Aorta (tissue), 5 donors: ENCODE measurements at regions not wholly inside any gene's neighbourhood (a gene's known extent, or its start where the extent isn't known, plus 50 kb on each side); places are given as distances from the start of the nearest gene placed in this dataset.

Experiments
- ATAC-seq: fragments of 200-7000 bp; cut with Tn5 transposase; one replicate; pipeline ENCODE4 v1.9.1; 2022; ENCODE audit warnings: moderate library complexity; ENCODE audit not compliant: low FRiP score
- DNase-seq, 2 donors: peaks; one replicate each; pipeline ENCODE4 v3.0.0-alpha.2; 2020
- H3K27ac ChIP-seq, 2 donors: one replicate each; pipeline ENCODE4 v1.5.1; 2013; ENCODE audit warnings: low read length in 2 of 2, mild to moderate bottlenecking in 2 of 2, moderate library complexity in 2 of 2, control low read depth in 1 of 2, inconsistent platforms in 1 of 2, low read depth in 1 of 2
- H3K27me3 ChIP-seq, 2 donors: one replicate each; pipeline ENCODE4 v1.6.1; 2013; ENCODE audit warnings: control low read depth in 1 of 2, low read length in 1 of 2, mild to moderate bottlenecking in 1 of 2, moderate library complexity in 1 of 2; ENCODE audit not compliant: insufficient read depth in 2 of 2, control insufficient read depth in 1 of 2
- H3K36me3 ChIP-seq, 2 donors: one replicate each; pipeline ENCODE4 v1.6.1; 2013; ENCODE audit warnings: control low read depth in 1 of 2, low read length in 1 of 2, mild to moderate bottlenecking in 1 of 2; ENCODE audit not compliant: insufficient read depth in 2 of 2, control insufficient read depth in 1 of 2
- H3K4me1 ChIP-seq, 2 donors: one replicate each; pipeline ENCODE4 v1.6.1; 2013; ENCODE audit warnings: low read length in 2 of 2, control low read depth in 1 of 2, mild to moderate bottlenecking in 1 of 2, moderate library complexity in 1 of 2; ENCODE audit not compliant: insufficient read depth in 2 of 2, control insufficient read depth in 1 of 2
- H3K4me3 ChIP-seq, 2 donors: one replicate each; pipeline ENCODE4 v1.5.1; 2013; ENCODE audit warnings: low read length in 2 of 2, control low read depth in 1 of 2, mild to moderate bottlenecking in 1 of 2
- H3K9me3 ChIP-seq: one replicate; pipeline ENCODE4 v1.6.1; 2013; ENCODE audit warnings: mild to moderate bottlenecking, low read length; ENCODE audit not compliant: control insufficient read depth
- WGBS, 2 donors: extraction: QIAGEN DNeasy Blood & Tissue Kit; methylation state at CpG; one replicate each; pipeline ENCODE4 v1.1.7; 2013; 5-methylcytosine and 5-hydroxymethylcytosine counted together
- intact Hi-C, 2 donors: fragments of 100-400 bp; cut with DNase I; formaldehyde crosslinking; loops; one replicate each; pipeline versions ENCODE4 v1.14.2 to v1.15.0; 2022
- donor health status: healthy with polysubstance abuse.
- donor health status: Bipolar disorder and iron deficiency.
- donor health status: DM: no; HTN: no; CAD: no.
- donor health status: DM: no; HTN: no; CAD: no.
- donor health status: DM: yes; HTN: yes; CAD: no.

- no peak overlapping the region for H3K27ac ChIP-seq
- peaks cover 6% of the 10 kb centered on the region for H3K9me3 ChIP-seq
- intact Hi-C loops = no loop called here
- H3K4me3 ChIP-seq = no peak overlapping the region
- no peak for DNase-seq
- H3K4me1 ChIP-seq = no peaks in the 10 kb centered on the region
- H3K27me3 ChIP-seq = peaks cover 0 to 3% of the 10 kb centered on the region in 2 donors
- H3K36me3 ChIP-seq = no peaks in the 10 kb centered on the region
- no peak for ATAC-seq
- 73 to 74% methylated on average over 8 of the region's 8 CpGs for WGBS, 2 donors
These were observed 195.3 kb downstream of the SMAD2 start for GRCh38 chr18:47735041-47735702.

GRCh38 chr18:47731276-47731675, 199.2 kb downstream of the SMAD2 start:
- no peaks in the 10 kb centered on the region for H3K9me3 ChIP-seq
- no peak overlapping the region for H3K4me3 ChIP-seq
- no peaks in the 10 kb centered on the region for H3K4me1 ChIP-seq
- intact Hi-C loops = no loop called here
- H3K36me3 ChIP-seq = no peaks in the 10 kb centered on the region
- H3K27me3 ChIP-seq = no peaks in the 10 kb centered on the region
- DNase-seq (no peak), ATAC-seq (no peak)
- H3K27ac ChIP-seq = no peak overlapping the region
- 67 to 73% methylated on average over 5 of the region's 5 CpGs for WGBS, 2 donors

- Histone ChIP-seq H3K27ac (no peak overlapping the region), H3K27me3 (no peaks in the 10 kb centered on the region), H3K4me1 (no peaks in the 10 kb centered on the region), H3K4me3 (no peak overlapping the region), H3K36me3 (no peaks in the 10 kb centered on the region), H3K9me3 (no peaks in the 10 kb centered on the region)
- DNase-seq (no peak), ATAC-seq (no peak)
- intact Hi-C loops = no loop called here
- WGBS, 2 donors = 66% methylated on average over 5 of the region's 5 CpGs
These were observed 199.7 kb downstream of the SMAD2 start for GRCh38 chr18:47730795-47731194.

GRCh38 chr18:47729356-47729755, 201.1 kb downstream of the SMAD2 start:
- H3K4me3 ChIP-seq = no peak overlapping the region
- DNase-seq (no peak), ATAC-seq (no peak)
- H3K4me1 ChIP-seq = no peaks in the 10 kb centered on the region
- WGBS, 2 donors = 84 to 88% methylated on average over 6 of the region's 6 CpGs
- no peak overlapping the region for H3K27ac ChIP-seq
- H3K9me3 ChIP-seq = no peaks in the 10 kb centered on the region
- intact Hi-C loops = no loop called here
- no peaks in the 10 kb centered on the region for H3K27me3 ChIP-seq
- H3K36me3 ChIP-seq = no peaks in the 10 kb centered on the region

- no peaks in the 10 kb centered on the region for H3K9me3 ChIP-seq
- H3K4me1 ChIP-seq = no peaks in the 10 kb centered on the region
- no peak overlapping the region for H3K27ac ChIP-seq
- H3K36me3 ChIP-seq = no peaks in the 10 kb centered on the region
- ATAC-seq = no peak
- 83 to 95% methylated on average over 2 of the region's 2 CpGs for WGBS, 2 donors
- intact Hi-C loops = no loop called here
- DNase-seq = no peak
- no peaks in the 10 kb centered on the region for H3K27me3 ChIP-seq
- H3K4me3 ChIP-seq = no peak overlapping the region
These were observed 201.5 kb downstream of the SMAD2 start for GRCh38 chr18:47728921-47729320.

GRCh38 chr18:47727409-47727808, 203.1 kb downstream of the SMAD2 start:
- WGBS, 2 donors = 75 to 78% methylated on average over 5 of the region's 5 CpGs
- intact Hi-C loops = no loop called here
- Histone ChIP-seq H3K27ac (no peak overlapping the region), H3K4me3 (no peak overlapping the region), H3K4me1 (no peaks in the 10 kb centered on the region), H3K9me3 (no peaks in the 10 kb centered on the region), H3K36me3 (no peaks in the 10 kb centered on the region), H3K27me3 (no peaks in the 10 kb centered on the region)
- ATAC-seq (no peak), DNase-seq (no peak)

- no peaks in the 10 kb centered on the region for H3K36me3 ChIP-seq
- H3K9me3 ChIP-seq = no peaks in the 10 kb centered on the region
- intact Hi-C loops = no loop called here
- no peak for ATAC-seq
- 32 to 35% methylated on average over 1 of the region's 1 CpG for WGBS, 2 donors
- H3K27ac ChIP-seq = no peak overlapping the region
- H3K4me3 ChIP-seq = no peak overlapping the region
- DNase-seq = no peak
- no peaks in the 10 kb centered on the region for H3K27me3 ChIP-seq
- no peaks in the 10 kb centered on the region for H3K4me1 ChIP-seq
These were observed 203.9 kb downstream of the SMAD2 start for GRCh38 chr18:47726550-47726949.

- no peaks in the 10 kb centered on the region for H3K4me1 ChIP-seq
These were observed 204.8 kb downstream of the SMAD2 start for GRCh38 chr18:47725656-47726055.

GRCh38 chr18:47724186-47724975, 206.1 kb downstream of the SMAD2 start:
- no peaks in the 10 kb centered on the region for H3K9me3 ChIP-seq
- intact Hi-C loops = no loop called here
- DNase-seq (no peak), ATAC-seq (no peak)
- H3K4me3 ChIP-seq = no peak overlapping the region
- no peaks in the 10 kb centered on the region for H3K27me3 ChIP-seq
- no peaks in the 10 kb centered on the region for H3K4me1 ChIP-seq
- no peak overlapping the region for H3K27ac ChIP-seq
- no peaks in the 10 kb centered on the region for H3K36me3 ChIP-seq
- 41 to 52% methylated on average over 9 of the region's 9 CpGs for WGBS, 2 donors

More at GRCh38 chr18:47725656-47726055, 204.8 kb downstream of the SMAD2 start:
- no peak overlapping the region for H3K27ac ChIP-seq
- ATAC-seq = no peak
- H3K9me3 ChIP-seq = no peaks in the 10 kb centered on the region
- DNase-seq = no peak
- intact Hi-C loops = no loop called here
- no peaks in the 10 kb centered on the region for H3K36me3 ChIP-seq
- H3K4me3 ChIP-seq = no peak overlapping the region
- 87 to 90% methylated on average over 3 of the region's 3 CpGs for WGBS, 2 donors
- H3K27me3 ChIP-seq = no peaks in the 10 kb centered on the region
